Upper lobe of left lung (tissue), 4 donors: ENCODE measurements at regions not wholly inside any gene's neighbourhood (a gene's known extent, or its start where the extent isn't known, plus 50 kb on each side); places are given as distances from the start of the nearest gene placed in this dataset.

ENCODE experiments used
- CTCF ChIP-seq, 6 experiments: fragments of 450-650 bp in 4 of 6; fragments of 200-600 bp in 2 of 6; sonication (generic) in 2 of 6; IDR thresholded peaks; one replicate each; pipeline ENCODE4 v1.5.1; 2016 to 2019; ENCODE audit warnings: antibody characterized with exemption in 6 of 6
- EP300 ChIP-seq, 4 donors: sonication (generic); formaldehyde crosslinking; IDR thresholded peaks; one replicate each; pipeline ENCODE4 v1.5.1; 2017; ENCODE audit warnings: antibody characterized with exemption in 4 of 4, control low read depth in 2 of 4
- POLR2A ChIP-seq, 4 donors: fragments of 450-650 bp; IDR thresholded peaks; one replicate each; pipeline ENCODE4 v1.5.1; 2016 to 2017; ENCODE audit warnings: antibody characterized with exemption in 4 of 4, mild to moderate bottlenecking in 2 of 4
- POLR2AphosphoS5 ChIP-seq, 2 donors: sonication (generic); formaldehyde crosslinking; IDR thresholded peaks; one replicate each; pipeline ENCODE4 v1.5.1; 2017; ENCODE audit warnings: antibody characterized with exemption in 2 of 2

GRCh38 chr4:65911720-65912119, 241.4 kb upstream of the EPHA5 start:
- no peak for TF ChIP-seq CTCF (IDR thresholded peaks at IDR 0.05)
- TF ChIP-seq POLR2A (IDR thresholded peaks at IDR 0.05) = no peak
- no peak for TF ChIP-seq EP300 (IDR thresholded peaks at IDR 0.05)
- TF ChIP-seq POLR2AphosphoS5 (IDR thresholded peaks at IDR 0.05) = no peak
